SU-DHL-6 (cell line): ENCODE measurements at regions not wholly inside any gene's neighbourhood (a gene's known extent, or its start where the extent isn't known, plus 50 kb on each side); places are given as distances from the start of the nearest gene placed in this dataset.

Experiments used
- H2AFZ ChIP-seq: fragments of 200-600 bp; sonication (generic); 2 replicates; pipeline ENCODE4 v1.6.1; 2014; ENCODE audit warnings: low read depth, mild to moderate bottlenecking, moderate library complexity, mixed read lengths, antibody characterized with exemption, low read length; ENCODE audit not compliant: severe bottlenecking
- H3F3A ChIP-seq: fragments of 200-600 bp; shearing (Covaris generic); 2 replicates; pipeline ENCODE4 v1.6.0; 2016; ENCODE audit warnings: antibody characterized with exemption, mild to moderate bottlenecking; ENCODE audit not compliant: insufficient read depth
- H3K27ac ChIP-seq: fragments of 200-600 bp; sonication (generic); 2 replicates; pipeline ENCODE4 v1.5.1; 2016; ENCODE audit warnings: low read depth, mild to moderate bottlenecking, low read length, moderate library complexity, mixed read lengths
- H3K27me3 ChIP-seq: fragments of 200-600 bp; sonication (generic), shearing (Covaris generic); 2 replicates; pipeline ENCODE4 v1.6.0; 2014; ENCODE audit warnings: mild to moderate bottlenecking, low read length
- H3K36me3 ChIP-seq: fragments of 200-600 bp; sonication (generic); 2 replicates; pipeline ENCODE4 v1.6.1; 2014; ENCODE audit warnings: mild to moderate bottlenecking, low read length, mixed read lengths
- H3K4me2 ChIP-seq: fragments of 300-600, 200-600 bp; shearing (Covaris generic), sonication (generic); 2 replicates; pipeline ENCODE4 v1.6.0; 2014; ENCODE audit warnings: low read length, low read depth, mild to moderate bottlenecking; ENCODE audit not compliant: poor library complexity, severe bottlenecking
- H3K4me3 ChIP-seq: fragments of 200-600 bp; sonication (generic); 2 replicates; pipeline ENCODE4 v1.5.1; 2014; ENCODE audit warnings: antibody characterized with exemption, low read length, mild to moderate bottlenecking, mixed read lengths; ENCODE audit not compliant: insufficient read depth, poor library complexity, severe bottlenecking
- H3K79me2 ChIP-seq: fragments of 200-600 bp; sonication (generic); 2 replicates; pipeline ENCODE4 v1.6.1; 2014; ENCODE audit warnings: mild to moderate bottlenecking, low read length, moderate library complexity; ENCODE audit not compliant: insufficient read depth
- H3K9ac ChIP-seq: fragments of 200-600 bp; sonication (generic); 2 replicates; pipeline ENCODE4 v1.7.0; 2014; ENCODE audit warnings: mild to moderate bottlenecking, low read length
- H3K9me2 ChIP-seq: fragments of 200-600 bp; sonication (generic); replicated peaks from 2 replicates; pipeline ENCODE4 v1.6.1; 2014; ENCODE audit warnings: low read length; ENCODE audit not compliant: insufficient read depth
- H3K9me3 ChIP-seq: fragments of 200-600 bp; sonication (generic); 2 replicates; pipeline ENCODE4 v1.6.1; 2014; ENCODE audit warnings: low read length, mixed read lengths; ENCODE audit not compliant: insufficient read depth
- H4K20me1 ChIP-seq: fragments of 200-600 bp; sonication (generic); 2 replicates; pipeline ENCODE4 v1.6.1; 2014; ENCODE audit warnings: low read depth, mild to moderate bottlenecking, antibody characterized with exemption, low read length, moderate library complexity, mixed read lengths
- CTCF ChIP-seq: fragments of 200-600 bp; sonication (generic); IDR thresholded peaks from one replicate; pipeline ENCODE4 v1.5.1; 2017; ENCODE audit warnings: antibody characterized with exemption, mild to moderate bottlenecking, low read length, moderate library complexity; ENCODE audit not compliant: insufficient read depth, poor library complexity, severe bottlenecking
- EZH2phosphoT487 ChIP-seq: fragments of 200-600 bp; sonication (generic), shearing (Covaris generic); conservative IDR thresholded peaks from 2 replicates; pipeline ENCODE4 v1.6.1; 2018; ENCODE audit warnings: mild to moderate bottlenecking, antibody characterized with exemption, low read length, moderate library complexity, mixed read lengths

- H3K9me3 ChIP-seq, result no peaks in the 10 kb centered on the region
- no peaks in the 10 kb centered on the region for H3K9me2 ChIP-seq
- no peak overlapping the region for H3K4me2 ChIP-seq
- H3K36me3 ChIP-seq, result no peaks in the 10 kb centered on the region
- H3K27me3 ChIP-seq, result no peaks in the 10 kb centered on the region
- no peak overlapping the region for H3K4me3 ChIP-seq
- H2AFZ ChIP-seq, result no peak overlapping the region
- H3K9ac ChIP-seq, result no peak overlapping the region
- TF ChIP-seq CTCF (no peak), EZH2phosphoT487 (no peak)
- H4K20me1 ChIP-seq, result no peaks in the 10 kb centered on the region
- H3F3A ChIP-seq, result no peaks in the 10 kb centered on the region
- H3K79me2 ChIP-seq, result no peaks in the 10 kb centered on the region
- H3K27ac ChIP-seq, result no peak overlapping the region
Observed at GRCh38 chr5:54844266-54844665, 141.1 kb downstream of the ESM1 start.

DNA sequence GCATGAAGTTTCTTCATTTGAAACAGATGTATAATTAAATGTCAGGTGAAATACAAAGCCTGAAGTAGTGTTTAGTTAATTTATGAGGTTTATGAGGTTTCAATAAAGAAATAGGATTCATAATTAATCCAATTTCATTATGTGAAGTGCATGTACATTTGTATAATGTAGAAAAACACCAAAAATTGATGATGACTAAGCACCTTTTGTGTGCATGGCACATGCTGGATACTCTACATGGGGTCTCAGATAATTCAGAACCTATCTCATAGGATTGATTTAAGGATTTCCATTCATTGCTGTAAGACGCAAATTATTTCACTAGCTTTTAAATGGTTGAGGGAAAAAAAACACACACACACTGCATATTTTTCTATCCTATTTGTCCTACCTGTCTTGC, 143.9 kb downstream of the ESM1 start:
- Histone ChIP-seq H3K9me3 (no peaks in the 10 kb centered on the region), H3K27me3 (no peaks in the 10 kb centered on the region), H3K9ac (no peak overlapping the region), H3K4me2 (no peak overlapping the region), H3K9me2 (no peaks in the 10 kb centered on the region), H4K20me1 (no peaks in the 10 kb centered on the region), H3F3A (no peaks in the 10 kb centered on the region), H3K27ac (no peak overlapping the region), H2AFZ (no peak overlapping the region), H3K4me3 (no peak overlapping the region), H3K36me3 (no peaks in the 10 kb centered on the region), H3K79me2 (no peaks in the 10 kb centered on the region)
- TF ChIP-seq EZH2phosphoT487 (no peak), CTCF (no peak)

- Histone ChIP-seq H3K4me3 (no peak overlapping the region), H3K36me3 (no peaks in the 10 kb centered on the region), H3K9ac (no peak overlapping the region), H3K4me2 (no peak overlapping the region), H3K79me2 (no peaks in the 10 kb centered on the region), H3F3A (no peaks in the 10 kb centered on the region), H4K20me1 (no peaks in the 10 kb centered on the region), H3K27ac (no peak overlapping the region), H3K27me3 (no peaks in the 10 kb centered on the region), H3K9me3 (no peaks in the 10 kb centered on the region), H2AFZ (no peak overlapping the region), H3K9me2 (no peaks in the 10 kb centered on the region)
- TF ChIP-seq CTCF, result no peak
- no peak for TF ChIP-seq EZH2phosphoT487
Observed at GRCh38 chr5:54838843-54839242, 146.6 kb downstream of the ESM1 start.

GRCh38 chr5:54837981-54838380, 147.4 kb downstream of the ESM1 start:
- Histone ChIP-seq H3K79me2 (no peaks in the 10 kb centered on the region), H3K9ac (no peak overlapping the region), H3K27me3 (no peaks in the 10 kb centered on the region), H4K20me1 (no peaks in the 10 kb centered on the region), H3K9me2 (no peaks in the 10 kb centered on the region), H3K27ac (no peak overlapping the region), H3K4me2 (no peak overlapping the region), H2AFZ (no peak overlapping the region), H3F3A (no peaks in the 10 kb centered on the region), H3K36me3 (no peaks in the 10 kb centered on the region), H3K9me3 (no peaks in the 10 kb centered on the region), H3K4me3 (no peak overlapping the region)
- TF ChIP-seq CTCF, result no peak
